AG10803 (cell line): ENCODE measurements at regions not wholly inside any gene's neighbourhood (a gene's known extent, or its start where the extent isn't known, plus 50 kb on each side); places are given as distances from the start of the nearest gene placed in this dataset.

Experiments used
- DNase-seq: peaks from one replicate; pipeline ENCODE4 v3.0.0; 2010; ENCODE audit warnings: low read depth
- H3K4me3 ChIP-seq: 2 replicates; pipeline ENCODE4 v1.5.1; 2011; ENCODE audit warnings: mild to moderate bottlenecking, low read length, control low read depth
- CTCF ChIP-seq: conservative IDR thresholded peaks from 2 replicates; pipeline ENCODE4 v1.5.1; 2011; ENCODE audit warnings: mild to moderate bottlenecking, low read length, control low read depth, inconsistent platforms

GRCh38 chr16:51757505-51757904 is 606.4 kb upstream of the SALL1 start:
- no peak for DNase-seq
- H3K4me3 ChIP-seq, result no peak overlapping the region
- no peak for TF ChIP-seq CTCF

GRCh38 chr16:51757124-51757470 is 606.0 kb upstream of the SALL1 start:
- H3K4me3 ChIP-seq, result no peak overlapping the region
- TF ChIP-seq CTCF, result no peak

GRCh38 chr16:51756447-51757123 is 605.5 kb upstream of the SALL1 start:
- no peak overlapping the region for H3K4me3 ChIP-seq
- no peak for DNase-seq
- TF ChIP-seq CTCF, result no peak

More at GRCh38 chr16:51757124-51757470, 606.0 kb upstream of the SALL1 start:
- no peak for DNase-seq

GRCh38 chr16:51755577-51756355 is 604.7 kb upstream of the SALL1 start:
- no peak for TF ChIP-seq CTCF
- no peak for DNase-seq
- H3K4me3 ChIP-seq, result no peak overlapping the region

GRCh38 chr16:51755039-51755501 is 604.0 kb upstream of the SALL1 start:
- no peak overlapping the region for H3K4me3 ChIP-seq
- DNase-seq, result no peak
- TF ChIP-seq CTCF, result no peak

GRCh38 chr16:51753467-51754127 is 602.5 kb upstream of the SALL1 start:
- no peak for DNase-seq
- no peak overlapping the region for H3K4me3 ChIP-seq
- TF ChIP-seq CTCF, result no peak
